ENCODE measurements at regions not wholly inside any gene's neighbourhood (a gene's known extent, or its start where the extent isn't known, plus 50 kb on each side); places are given as distances from the start of the nearest gene placed in this dataset.

- Histone ChIP-seq H4K20me1 (ENCODE audit: control insufficient read depth, insufficient read depth, low read depth, low read length) (no peaks in the 10 kb centered on the region), H3K79me2 (ENCODE audit: control insufficient read depth, low read length) (no peaks in the 10 kb centered on the region), H3K4me3 (ENCODE audit: low read length) (no peak overlapping the region)
Observed at GRCh38 chr6:81621816-81622395, 130.6 kb downstream of the TENT5A start.

GRCh38 chr6:81614292-81614691, 138.2 kb downstream of the TENT5A start:
- Histone ChIP-seq H3K79me2 (ENCODE audit: control insufficient read depth, low read length) (no peaks in the 10 kb centered on the region), H3F3A (ENCODE audit: control insufficient read depth, insufficient read depth) (no peaks in the 10 kb centered on the region), H3K36me3 (ENCODE audit: control insufficient read depth, low read length) (no peaks in the 10 kb centered on the region), H3K4me3 (ENCODE audit: low read length) (no peak overlapping the region), H3K9me3 (ENCODE audit: control insufficient read depth, insufficient read depth, low read length) (no peaks in the 10 kb centered on the region), H3K4me1 (ENCODE audit: control insufficient read depth, low read length) (no peaks in the 10 kb centered on the region), H3K4me2 (ENCODE audit: low read length) (no peak overlapping the region), H4K20me1 (ENCODE audit: control insufficient read depth, insufficient read depth, low read depth, low read length) (no peaks in the 10 kb centered on the region), H3K27ac (ENCODE audit: low read depth, low read length) (no peak overlapping the region), H3K27me3 (ENCODE audit: control insufficient read depth, low read length) (no peaks in the 10 kb centered on the region), H3K9me2 (replicated peaks; ENCODE audit: control insufficient read depth, low read length) (no peaks in the 10 kb centered on the region)
- TF ChIP-seq EZH2phosphoT487 (IDR thresholded peaks at IDR 0.05; ENCODE audit: borderline replicate concordance, low read length) (no peak), CTCF (IDR thresholded peaks at IDR 0.05; ENCODE audit: low read depth, low read length, poor library complexity, severe bottlenecking) (no peak)

More at GRCh38 chr6:81621816-81622395, 130.6 kb downstream of the TENT5A start:
- no peaks in the 10 kb centered on the region for H3F3A ChIP-seq (ENCODE audit: control insufficient read depth, insufficient read depth)
- TF ChIP-seq CTCF (IDR thresholded peaks at IDR 0.05; ENCODE audit: low read depth, low read length, poor library complexity, severe bottlenecking) (no peak), EZH2phosphoT487 (IDR thresholded peaks at IDR 0.05; ENCODE audit: borderline replicate concordance, low read length) (no peak)
- no peaks in the 10 kb centered on the region for H3K9me2 ChIP-seq (replicated peaks; ENCODE audit: control insufficient read depth, low read length)
- H3K9me3 ChIP-seq (ENCODE audit: control insufficient read depth, insufficient read depth, low read length), result no peaks in the 10 kb centered on the region
- H3K4me2 ChIP-seq (ENCODE audit: low read length), result no peak overlapping the region
- H3K27me3 ChIP-seq (ENCODE audit: control insufficient read depth, low read length), result no peaks in the 10 kb centered on the region
- H3K27ac ChIP-seq (ENCODE audit: low read depth, low read length), result no peak overlapping the region
- no peaks in the 10 kb centered on the region for H3K36me3 ChIP-seq (ENCODE audit: control insufficient read depth, low read length)
- no peaks in the 10 kb centered on the region for H3K4me1 ChIP-seq (ENCODE audit: control insufficient read depth, low read length)

GRCh38 chr6:81613606-81614005, 138.9 kb downstream of the TENT5A start:
- TF ChIP-seq EZH2phosphoT487 (IDR thresholded peaks at IDR 0.05; ENCODE audit: borderline replicate concordance, low read length) (no peak), CTCF (IDR thresholded peaks at IDR 0.05; ENCODE audit: low read depth, low read length, poor library complexity, severe bottlenecking) (no peak)
- H4K20me1 ChIP-seq (ENCODE audit: control insufficient read depth, insufficient read depth, low read depth, low read length), result no peaks in the 10 kb centered on the region
- no peak overlapping the region for H3K27ac ChIP-seq (ENCODE audit: low read depth, low read length)
- no peaks in the 10 kb centered on the region for H3K27me3 ChIP-seq (ENCODE audit: control insufficient read depth, low read length)
- no peaks in the 10 kb centered on the region for H3K4me1 ChIP-seq (ENCODE audit: control insufficient read depth, low read length)
- no peaks in the 10 kb centered on the region for H3K79me2 ChIP-seq (ENCODE audit: control insufficient read depth, low read length)
- no peak overlapping the region for H3K4me3 ChIP-seq (ENCODE audit: low read length)
- no peaks in the 10 kb centered on the region for H3K36me3 ChIP-seq (ENCODE audit: control insufficient read depth, low read length)
- no peak overlapping the region for H3K4me2 ChIP-seq (ENCODE audit: low read length)
- no peaks in the 10 kb centered on the region for H3K9me2 ChIP-seq (replicated peaks; ENCODE audit: control insufficient read depth, low read length)
- no peaks in the 10 kb centered on the region for H3K9me3 ChIP-seq (ENCODE audit: control insufficient read depth, insufficient read depth, low read length)
- no peaks in the 10 kb centered on the region for H3F3A ChIP-seq (ENCODE audit: control insufficient read depth, insufficient read depth)

Data from DOHH2 (cell line).